GM23248 (cell line): ENCODE measurements at regions not wholly inside any gene's neighbourhood (a gene's known extent, or its start where the extent isn't known, plus 50 kb on each side); places are given as distances from the start of the nearest gene placed in this dataset.

ENCODE experiments used
- EZH2 ChIP-seq: fragments of 200-600 bp; sonication (generic); IDR thresholded peaks from 2 replicates; pipeline ENCODE4 v1.6.1; 2018; ENCODE audit warnings: antibody characterized with exemption, mild to moderate bottlenecking; ENCODE audit not compliant: insufficient read depth, poor library complexity, severe bottlenecking
- EZH2phosphoT487 ChIP-seq: fragments of 200-600 bp; sonication (generic); IDR thresholded peaks from 2 replicates; pipeline ENCODE4 v1.6.1; 2018; ENCODE audit warnings: antibody characterized with exemption, moderate library complexity, mild to moderate bottlenecking, low read depth; ENCODE audit not compliant: insufficient read depth

- TF ChIP-seq EZH2phosphoT487: no peak
- no peak for TF ChIP-seq EZH2
Observed at GRCh38 chr7:35860664-35861063, 59.8 kb downstream of the SEPTIN7 start.
